ENCODE measurements at regions not wholly inside any gene's neighbourhood (a gene's known extent, or its start where the extent isn't known, plus 50 kb on each side); places are given as distances from the start of the nearest gene placed in this dataset.

- no peak for DNase-seq (ENCODE audit: low spot score)
Observed at GRCh38 chr4:129897111-129897510, 801.2 kb downstream of the C4orf33 start.

GRCh38 chr4:129899849-129900248, 803.9 kb downstream of the C4orf33 start:
- no peak for DNase-seq (ENCODE audit: low spot score)

- DNase-seq (ENCODE audit: low spot score): no peak
Observed at GRCh38 chr4:129900430-129900953, 804.5 kb downstream of the C4orf33 start.

- DNase-seq (ENCODE audit: low spot score): no peak
Observed at GRCh38 chr4:129901205-129901604, 805.3 kb downstream of the C4orf33 start.

GRCh38 chr4:129903861-129904260, 807.9 kb downstream of the C4orf33 start:
- DNase-seq (ENCODE audit: low spot score): no peak

- DNase-seq (ENCODE audit: low spot score): no peak
Observed at GRCh38 chr4:129905256-129905655, 809.3 kb downstream of the C4orf33 start.

GRCh38 chr4:129908117-129908516, 812.2 kb downstream of the C4orf33 start:
- no peak for DNase-seq (ENCODE audit: low spot score)

- DNase-seq (ENCODE audit: low spot score): no peak
Observed at GRCh38 chr4:129916991-129917390, 821.0 kb downstream of the C4orf33 start.

- no peak for DNase-seq (ENCODE audit: low spot score)
Observed at GRCh38 chr4:129917651-129918050, 821.7 kb downstream of the C4orf33 start.

GRCh38 chr4:129926936-129927335, 831.0 kb downstream of the C4orf33 start:
- no peak for DNase-seq (ENCODE audit: low spot score)

- DNase-seq (ENCODE audit: low spot score): no peak
Observed at GRCh38 chr4:129929052-129929451, 833.1 kb downstream of the C4orf33 start.

GRCh38 chr4:129929984-129930383, 834.0 kb downstream of the C4orf33 start:
- DNase-seq (ENCODE audit: low spot score): no peak

GRCh38 chr4:129950217-129950616, 854.3 kb downstream of the C4orf33 start:
- DNase-seq (ENCODE audit: low spot score): no peak

- no peak for DNase-seq (ENCODE audit: low spot score)
Observed at GRCh38 chr4:129966175-129966574, 870.2 kb downstream of the C4orf33 start.

GRCh38 chr4:129968366-129968765, 872.4 kb downstream of the C4orf33 start:
- no peak for DNase-seq (ENCODE audit: low spot score)

- no peak for DNase-seq (ENCODE audit: low spot score)
Observed at GRCh38 chr4:129968778-129969177, 872.8 kb downstream of the C4orf33 start.

GRCh38 chr4:129970801-129971200, 874.8 kb downstream of the C4orf33 start:
- no peak for DNase-seq (ENCODE audit: low spot score)

GRCh38 chr4:129971419-129971818, 875.5 kb downstream of the C4orf33 start:
- no peak for DNase-seq (ENCODE audit: low spot score)

- DNase-seq (ENCODE audit: low spot score): no peak
Observed at GRCh38 chr4:129972257-129972656, 876.3 kb downstream of the C4orf33 start.

- DNase-seq (ENCODE audit: low spot score): no peak
Observed at GRCh38 chr4:129974730-129975129, 878.8 kb downstream of the C4orf33 start.

GRCh38 chr4:129978315-129978714, 882.4 kb downstream of the C4orf33 start:
- DNase-seq (ENCODE audit: low spot score): no peak

GRCh38 chr4:129988957-129989356, 893.0 kb downstream of the C4orf33 start:
- DNase-seq (ENCODE audit: low spot score): no peak

GRCh38 chr4:129994715-129995114, 898.8 kb downstream of the C4orf33 start:
- no peak for DNase-seq (ENCODE audit: low spot score)

GRCh38 chr4:129998436-129999150, 902.6 kb downstream of the C4orf33 start:
- DNase-seq (ENCODE audit: low spot score): no peak

All from kidney capillary endothelial cell (primary cell).